Keratinocyte (primary cell): ENCODE measurements at regions not wholly inside any gene's neighbourhood (a gene's known extent, or its start where the extent isn't known, plus 50 kb on each side); places are given as distances from the start of the nearest gene placed in this dataset.

Experiments
- DNase-seq: peaks from one replicate; pipeline ENCODE4 v3.0.0-alpha.2; 2011; ENCODE audit warnings: low read depth, missing footprints, low spot score
- FAIRE-seq: peaks from 2 replicates; lab custom pipeline; 2011; peaks lifted over from hg19 to GRCh38; lab: Jason Lieb, UNC
- H2AFZ ChIP-seq: 2 replicates; pipeline ENCODE4 v1.6.0; 2012; ENCODE audit warnings: low read length, control low read depth, inconsistent platforms; ENCODE audit not compliant: control insufficient read depth
- H3K27ac ChIP-seq: 2 replicates; pipeline ENCODE4 v1.5.1; 2011; ENCODE audit warnings: low read length; ENCODE audit not compliant: control insufficient read depth, insufficient read depth
- H3K27me3 ChIP-seq: 3 replicates; pipeline ENCODE4 v1.6.0; 2011; ENCODE audit warnings: low read length; ENCODE audit not compliant: control insufficient read depth, insufficient read depth; ENCODE audit errors: extremely low read depth
- H3K36me3 ChIP-seq, 2 experiments: 2 replicates in 1 of 2; 3 replicates in 1 of 2; pipeline ENCODE4 v1.5.1; 2011; ENCODE audit warnings: low read length in 2 of 2, mild to moderate bottlenecking in 1 of 2; ENCODE audit not compliant: control insufficient read depth in 2 of 2, insufficient read depth in 2 of 2; ENCODE audit errors: extremely low read depth in 1 of 2
- H3K4me1 ChIP-seq: 3 replicates; pipeline ENCODE4 v1.5.1; 2011; ENCODE audit warnings: low read length; ENCODE audit not compliant: control insufficient read depth, insufficient read depth; ENCODE audit errors: extremely low read depth
- H3K4me2 ChIP-seq: 3 replicates; pipeline ENCODE4 v1.6.0; 2011; ENCODE audit warnings: low read depth, low read length; ENCODE audit not compliant: control insufficient read depth, insufficient read depth; ENCODE audit errors: extremely low read depth
- H3K4me3 ChIP-seq, 3 experiments: fragments of 200-600 bp in 1 of 3; sonication (generic) in 1 of 3; 2 replicates in 2 of 3; 3 replicates in 1 of 3; pipeline ENCODE4 v1.5.1; 2011 to 2016; ENCODE audit warnings: low read length in 3 of 3, mild to moderate bottlenecking in 3 of 3, control low read depth in 2 of 3, inconsistent platforms in 1 of 3, low read depth in 1 of 3, mixed read lengths in 1 of 3, mixed run types in 1 of 3, moderate library complexity in 1 of 3; ENCODE audit not compliant: control insufficient read depth in 2 of 3, insufficient read depth in 2 of 3; ENCODE audit errors: extremely low read depth in 1 of 3
- H3K79me2 ChIP-seq: 2 replicates; pipeline ENCODE4 v1.6.0; 2012; ENCODE audit warnings: low read length; ENCODE audit not compliant: control insufficient read depth, insufficient read depth
- H3K9ac ChIP-seq: 3 replicates; pipeline ENCODE4 v1.6.0; 2011; ENCODE audit warnings: low read length; ENCODE audit not compliant: control insufficient read depth, insufficient read depth; ENCODE audit errors: extremely low read depth
- H3K9me1 ChIP-seq: 3 replicates; pipeline ENCODE4 v1.6.0; 2011; ENCODE audit warnings: low read length; ENCODE audit not compliant: control insufficient read depth, insufficient read depth; ENCODE audit errors: extremely low read depth
- H3K9me3 ChIP-seq: 2 replicates; pipeline ENCODE4 v1.5.1; 2012; ENCODE audit warnings: low read depth, low read length; ENCODE audit not compliant: control insufficient read depth
- H4K20me1 ChIP-seq: 3 replicates; pipeline ENCODE4 v1.6.0; 2011; ENCODE audit warnings: low read length; ENCODE audit not compliant: control insufficient read depth, insufficient read depth; ENCODE audit errors: extremely low read depth
- CTCF ChIP-seq, 3 experiments: IDR thresholded peaks in 1 of 3; conservative IDR thresholded peaks in 1 of 3; optimal IDR thresholded peaks in 1 of 3; 2 replicates in 2 of 3; 3 replicates in 1 of 3; pipeline versions ENCODE3 to v1.5.1; 2011; ENCODE audit warnings: low read length in 3 of 3, mild to moderate bottlenecking in 3 of 3, moderate library complexity in 2 of 3, control low read depth in 1 of 3, inconsistent platforms in 1 of 3; ENCODE audit not compliant: insufficient read depth in 2 of 3; ENCODE audit errors: extremely low read depth in 1 of 3
- EZH2 ChIP-seq: IDR thresholded peaks from one replicate; pipeline ENCODE4 v1.6.1; 2012; ENCODE audit warnings: inconsistent platforms, mild to moderate bottlenecking, low read length, moderate library complexity
- dilution Hi-C: fragments of 300-500 bp; cut with MboI; formaldehyde crosslinking; loops from one replicate; pipeline ENCODE4 v1.7.0; 2020; ENCODE audit warnings: low sequenced_read_pairs; ENCODE audit not compliant: extremely low pct_ligation_motif_present

GRCh38 chr10:111885046-111885445 is 298.5 kb downstream of the GPAM start:
- no peaks in the 10 kb centered on the region for H3K4me1 ChIP-seq
- H3K4me2 ChIP-seq = no peak overlapping the region
- H3K9me3 ChIP-seq = no peaks in the 10 kb centered on the region
- dilution Hi-C loops = no loop called here
- TF ChIP-seq CTCF (optimal IDR thresholded peaks at IDR 0.05 in 1 of 3, IDR thresholded peaks at IDR 0.05 in 1 of 3, conservative IDR thresholded peaks at IDR 0.05 in 1 of 3; ENCODE audit: extremely low read depth in 1 of 3, insufficient read depth in 2 of 3, low read length in 3 of 3) = no peak
- no peak for TF ChIP-seq EZH2
- no peaks in the 10 kb centered on the region for H3K27me3 ChIP-seq
- DNase-seq (no peak), FAIRE-seq (no peak)
- no peaks in the 10 kb centered on the region for H4K20me1 ChIP-seq
- H3K36me3 ChIP-seq = no peaks in the 10 kb centered on the region
- no peak overlapping the region for H2AFZ ChIP-seq
- H3K79me2 ChIP-seq = no peaks in the 10 kb centered on the region
- no peak overlapping the region for H3K9ac ChIP-seq
- no peak overlapping the region for H3K27ac ChIP-seq
- no peaks in the 10 kb centered on the region for H3K9me1 ChIP-seq
- no peak overlapping the region for H3K4me3 ChIP-seq

- Histone ChIP-seq H3K9me1 (no peaks in the 10 kb centered on the region), H3K36me3 (no peaks in the 10 kb centered on the region), H4K20me1 (no peaks in the 10 kb centered on the region), H3K4me3 (no peak overlapping the region), H2AFZ (no peak overlapping the region), H3K9ac (no peak overlapping the region), H3K4me2 (no peak overlapping the region), H3K9me3 (no peaks in the 10 kb centered on the region), H3K27me3 (no peaks in the 10 kb centered on the region), H3K4me1 (no peaks in the 10 kb centered on the region), H3K27ac (no peak overlapping the region), H3K79me2 (no peaks in the 10 kb centered on the region)
- dilution Hi-C loops = no loop called here
- no peak for FAIRE-seq
- TF ChIP-seq EZH2 (no peak), CTCF (optimal IDR thresholded peaks at IDR 0.05 in 1 of 3, IDR thresholded peaks at IDR 0.05 in 1 of 3, conservative IDR thresholded peaks at IDR 0.05 in 1 of 3; ENCODE audit: extremely low read depth in 1 of 3, insufficient read depth in 2 of 3, low read length in 3 of 3) (no peak)
- no peak for DNase-seq
Observed at GRCh38 chr10:111885919-111886318, 297.6 kb downstream of the GPAM start.
